ENCODE measurements at regions not wholly inside any gene's neighbourhood (a gene's known extent, or its start where the extent isn't known, plus 50 kb on each side); places are given as distances from the start of the nearest gene placed in this dataset.
A peak's percentile ranks its signal among the peaks of the same experiment; 100 is the strongest.

DNA sequence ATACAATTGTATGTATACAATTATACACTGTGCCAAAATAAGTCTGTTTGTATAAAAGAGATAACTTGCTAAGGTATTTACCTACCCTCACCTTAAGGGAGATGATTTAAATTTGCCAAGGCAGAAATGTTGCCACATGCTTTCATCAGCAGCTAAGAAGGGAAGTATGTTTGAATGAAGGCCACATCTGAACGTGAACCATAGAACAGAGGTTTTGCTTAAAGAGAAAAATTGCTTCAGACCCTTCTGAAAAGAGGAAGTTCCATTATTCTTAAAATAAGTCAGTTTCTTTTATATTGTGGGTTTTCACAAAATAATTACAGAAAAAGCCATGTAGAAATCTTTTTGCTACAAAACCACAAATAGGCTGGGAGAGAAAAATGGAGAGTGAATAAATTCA lies 621.5 kb upstream of the HTR2C start:
- H4K20me1 ChIP-seq (replicated peaks; ENCODE audit: control insufficient read depth, insufficient read depth, low read length): no peaks in the 10 kb centered on the region
- ChIA-PET POLR2A (no interaction called here), CTCF (ENCODE audit: low intra/inter-chr PET ratio) (no interaction called here)
- no peak overlapping the region for H3K9ac ChIP-seq (ENCODE audit: insufficient read depth in 1 of 2, low read depth in 2 of 2, low read length in 2 of 2)
- no peaks in the 10 kb centered on the region for H3K27me3 ChIP-seq (ENCODE audit: control insufficient read depth in 2 of 2, insufficient read depth in 2 of 2, low read length in 2 of 2)
- no peaks in the 10 kb centered on the region for H3K9me1 ChIP-seq (ENCODE audit: control insufficient read depth, insufficient read depth, low read length)
- DNase-seq (ENCODE audit: extremely low read depth in 1 of 4, low spot score in 3 of 4) (no peak), FAIRE-seq (no peak), ATAC-seq (no peak)
- H3K36me3 ChIP-seq (ENCODE audit: control insufficient read depth, insufficient read depth, low read length): no peaks in the 10 kb centered on the region; the same call in 2 of the 3 replicates
- no peak overlapping the region for H3K4me3 ChIP-seq
- BruUV-seq (replicated peaks): no TSS peak
- H2AFZ ChIP-seq (ENCODE audit: low read depth, low read length): no peak overlapping the region
- H3K27ac ChIP-seq (ENCODE audit: extremely low read depth, low read depth, low read length): no peak overlapping the region
- TF ChIP-seq, protein P1, sequence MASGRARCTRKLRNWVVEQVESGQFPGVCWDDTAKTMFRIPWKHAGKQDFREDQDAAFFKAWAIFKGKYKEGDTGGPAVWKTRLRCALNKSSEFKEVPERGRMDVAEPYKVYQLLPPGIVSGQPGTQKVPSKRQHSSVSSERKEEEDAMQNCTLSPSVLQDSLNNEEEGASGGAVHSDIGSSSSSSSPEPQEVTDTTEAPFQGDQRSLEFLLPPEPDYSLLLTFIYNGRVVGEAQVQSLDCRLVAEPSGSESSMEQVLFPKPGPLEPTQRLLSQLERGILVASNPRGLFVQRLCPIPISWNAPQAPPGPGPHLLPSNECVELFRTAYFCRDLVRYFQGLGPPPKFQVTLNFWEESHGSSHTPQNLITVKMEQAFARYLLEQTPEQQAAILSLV (tag; IDR thresholded peaks at IDR 0.05): no peak
- TF ChIP-seq CEBPG (CRISPR knock-in tag; IDR thresholded peaks at IDR 0.05) (no peak), CEBPG (tag; conservative IDR thresholded peaks at IDR 0.05 in 1 of 2, IDR thresholded peaks at IDR 0.05 in 1 of 2) (0 out of 4 replicates have a peak, but pooled peaks of 1 of the 2 experiments have one; percentile 29)
- intact Hi-C loops (cut with micrococcal nuclease): no loop called here
- H3K79me2 ChIP-seq (ENCODE audit: control insufficient read depth, insufficient read depth, low read length): no peaks in the 10 kb centered on the region
- peaks cover 0 to 3% of the 10 kb centered on the region in 2 experiments; a peak in 1 of 5 replicates for H3K4me1 ChIP-seq (replicated peaks in 1 of 2; ENCODE audit: control insufficient read depth in 2 of 2, insufficient read depth in 2 of 2, low read length in 2 of 2)
- 14% methylated on average over 1 of the region's 1 CpG for WGBS (ENCODE audit: insufficient coverage, low coverage, missing lambda C conversion rate)
- in situ Hi-C loops (cut with MboI): no loop called here
- H3K9me3 ChIP-seq (replicated peaks; ENCODE audit: control insufficient read depth, insufficient read depth, low read depth, low read length): no peaks in the 10 kb centered on the region
- no peak overlapping the region for H3K4me2 ChIP-seq (ENCODE audit: insufficient read depth, low read length)

DNA sequence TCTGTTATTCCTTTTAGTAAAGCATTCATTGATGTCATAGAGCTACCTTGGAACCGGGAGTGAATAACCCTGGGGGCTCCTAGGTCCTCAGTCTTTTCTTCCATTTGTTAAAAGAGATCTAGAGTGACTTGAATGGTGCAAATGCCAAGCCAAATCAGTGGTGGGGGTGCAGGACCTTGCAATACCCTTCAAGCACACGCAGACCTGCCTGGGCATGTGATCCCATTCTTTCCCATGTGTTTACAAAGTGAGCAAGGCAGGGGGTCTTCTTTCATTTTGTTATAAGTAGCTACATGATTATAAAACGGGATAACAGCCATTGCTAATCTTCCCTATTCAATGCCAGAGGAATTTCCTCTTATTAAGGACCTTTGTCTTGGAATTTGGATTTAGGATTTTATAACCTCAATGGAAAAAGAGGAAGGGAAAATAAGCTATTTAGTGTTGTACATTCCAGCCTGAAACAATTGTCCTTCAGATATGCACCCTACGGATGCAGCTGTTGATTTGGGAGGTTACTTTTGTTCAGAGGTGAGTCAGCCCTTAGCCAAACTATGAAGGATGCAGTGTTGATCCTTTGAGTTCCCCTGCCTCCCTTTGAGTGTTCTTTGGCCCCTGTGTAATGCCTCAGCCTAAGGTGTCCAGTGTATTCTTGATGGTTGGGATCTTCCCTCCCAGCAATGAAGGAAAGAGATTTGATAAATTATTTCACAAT lies 623.8 kb upstream of the HTR2C start:
- Histone ChIP-seq H3K9ac (ENCODE audit: insufficient read depth in 1 of 2, low read depth in 2 of 2, low read length in 2 of 2) (no peak overlapping the region), H4K20me1 (replicated peaks; ENCODE audit: control insufficient read depth, insufficient read depth, low read length) (no peaks in the 10 kb centered on the region), H3K4me2 (ENCODE audit: insufficient read depth, low read length) (no peak overlapping the region), H3K27ac (ENCODE audit: extremely low read depth, low read depth, low read length) (no peak overlapping the region), H3K79me2 (ENCODE audit: control insufficient read depth, insufficient read depth, low read length) (no peaks in the 10 kb centered on the region), H3K36me3 (ENCODE audit: control insufficient read depth, insufficient read depth, low read length) (no peaks in the 10 kb centered on the region; the same call in 2 of the 3 replicates), H3K9me1 (ENCODE audit: control insufficient read depth, insufficient read depth, low read length) (no peaks in the 10 kb centered on the region), H3K4me1 (replicated peaks in 1 of 2; ENCODE audit: control insufficient read depth in 2 of 2, insufficient read depth in 2 of 2, low read length in 2 of 2) (no peaks in the 10 kb centered on the region), H2AFZ (ENCODE audit: low read depth, low read length) (no peak overlapping the region), H3K9me3 (replicated peaks; ENCODE audit: control insufficient read depth, insufficient read depth, low read depth, low read length) (no peaks in the 10 kb centered on the region), H3K27me3 (ENCODE audit: control insufficient read depth in 2 of 2, insufficient read depth in 2 of 2, low read length in 2 of 2) (no peaks in the 10 kb centered on the region), H3K4me3 (no peak overlapping the region)
- ATAC-seq (no peak), FAIRE-seq (no peak), DNase-seq (ENCODE audit: extremely low read depth in 1 of 4, low spot score in 3 of 4) (no peak)
- in situ Hi-C loops (cut with MboI): no loop called here
- WGBS (ENCODE audit: insufficient coverage, low coverage, missing lambda C conversion rate): 9% methylated on average over 4 of the region's 4 CpGs
- CTCF ChIA-PET (ENCODE audit: low intra/inter-chr PET ratio): no interaction called here
- no TSS peak for BruUV-seq (replicated peaks)
- intact Hi-C loops (cut with micrococcal nuclease): no loop called here
- POLR2A ChIA-PET: interaction anchor here (1.2 kb wide), 1 partner anchor 87 kb away, joined by 4 read pairs; no protein-coding TSS in a partner anchor
- TF ChIP-seq KAT8 (IDR thresholded peaks at IDR 0.05; ENCODE audit: low read depth) (no peak), MTF1 (CRISPR knock-in tag; IDR thresholded peaks at IDR 0.05; ENCODE audit: borderline replicate concordance) (no peak), NR2C2 (CRISPR knock-in tag; IDR thresholded peaks at IDR 0.05) (no peak), NR2C2 (tag; IDR thresholded peaks at IDR 0.05) (no peak), DPF2 (IDR thresholded peaks at IDR 0.05) (no peak), RBBP5 (IDR thresholded peaks at IDR 0.05; ENCODE audit: borderline replicate concordance, insufficient read depth, low read length, poor library complexity, severe bottlenecking) (no peak), SMARCA5 (IDR thresholded peaks at IDR 0.05) (no peak), HMG20B (CRISPR knock-in tag; IDR thresholded peaks at IDR 0.05) (no peak), HNRNPH1 (optimal IDR thresholded peaks at IDR 0.05; ENCODE audit: low read depth, low read length) (no peak)
- TF ChIP-seq, protein P2, sequence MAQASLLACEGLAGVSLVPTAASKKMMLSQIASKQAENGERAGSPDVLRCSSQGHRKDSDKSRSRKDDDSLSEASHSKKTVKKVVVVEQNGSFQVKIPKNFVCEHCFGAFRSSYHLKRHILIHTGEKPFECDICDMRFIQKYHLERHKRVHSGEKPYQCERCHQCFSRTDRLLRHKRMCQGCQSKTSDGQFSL (CRISPR knock-in tag; IDR thresholded peaks at IDR 0.05): no peak
- TF ChIP-seq, protein P2 (tag; IDR thresholded peaks at IDR 0.05): no peak

Data from K562 (cell line).